GM21529 (cell line): ENCODE measurements at regions not wholly inside any gene's neighbourhood (a gene's known extent, or its start where the extent isn't known, plus 50 kb on each side); places are given as distances from the start of the nearest gene placed in this dataset.

Experiments used
- ATAC-seq: cut with Tn5 transposase; IDR thresholded peaks from one replicate; pipeline ENCODE4 v1.9.1; 2021; ENCODE audit not compliant: unreplicated experiment

DNA sequence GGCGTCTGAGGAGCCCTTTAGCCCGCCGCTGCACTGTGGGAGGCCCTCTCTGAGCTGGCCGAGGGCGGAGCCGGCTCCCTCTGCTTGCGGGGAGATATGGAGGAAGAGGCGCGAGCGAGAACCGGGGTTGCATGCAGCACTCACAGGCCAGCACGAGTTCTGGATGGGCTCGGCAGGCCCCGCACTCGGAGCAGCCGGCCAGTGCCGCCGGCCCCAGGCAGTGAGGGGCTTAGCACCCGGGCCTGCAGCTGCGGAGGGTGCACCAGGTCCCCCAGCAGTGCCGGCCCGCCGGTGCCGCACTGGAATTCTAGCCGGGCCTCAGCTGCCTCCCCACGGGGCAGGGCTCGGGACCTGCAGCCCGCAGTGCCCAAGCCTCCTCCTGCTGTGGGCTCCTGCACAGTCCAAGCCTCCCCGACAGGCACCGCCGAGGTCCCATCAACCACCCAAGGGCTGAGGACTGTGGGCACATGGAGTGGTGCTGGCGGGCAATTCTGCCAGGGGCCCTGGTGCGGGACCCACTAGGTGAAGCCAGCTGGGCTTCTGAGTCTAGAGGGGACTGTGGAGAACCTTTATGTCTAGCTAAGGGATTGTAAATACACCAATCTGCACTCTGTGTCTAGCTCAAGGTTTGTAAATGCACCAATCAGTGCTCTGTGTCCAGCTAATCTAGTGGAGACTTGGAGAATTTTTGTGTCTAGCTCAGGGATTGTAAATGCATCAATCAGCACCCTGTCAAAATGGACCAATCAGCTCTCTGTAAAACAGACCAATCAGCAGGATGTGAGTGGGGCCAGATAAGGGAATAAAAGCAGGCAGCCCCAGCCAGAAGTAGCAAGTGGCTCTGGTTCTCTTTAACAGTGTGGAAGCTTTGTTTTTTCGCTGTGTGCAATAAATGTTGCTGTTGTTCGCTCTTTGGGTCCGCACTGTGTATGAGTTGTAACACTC, 329.7 kb upstream of the JARID2 start:
- ATAC-seq, result no peak

DNA sequence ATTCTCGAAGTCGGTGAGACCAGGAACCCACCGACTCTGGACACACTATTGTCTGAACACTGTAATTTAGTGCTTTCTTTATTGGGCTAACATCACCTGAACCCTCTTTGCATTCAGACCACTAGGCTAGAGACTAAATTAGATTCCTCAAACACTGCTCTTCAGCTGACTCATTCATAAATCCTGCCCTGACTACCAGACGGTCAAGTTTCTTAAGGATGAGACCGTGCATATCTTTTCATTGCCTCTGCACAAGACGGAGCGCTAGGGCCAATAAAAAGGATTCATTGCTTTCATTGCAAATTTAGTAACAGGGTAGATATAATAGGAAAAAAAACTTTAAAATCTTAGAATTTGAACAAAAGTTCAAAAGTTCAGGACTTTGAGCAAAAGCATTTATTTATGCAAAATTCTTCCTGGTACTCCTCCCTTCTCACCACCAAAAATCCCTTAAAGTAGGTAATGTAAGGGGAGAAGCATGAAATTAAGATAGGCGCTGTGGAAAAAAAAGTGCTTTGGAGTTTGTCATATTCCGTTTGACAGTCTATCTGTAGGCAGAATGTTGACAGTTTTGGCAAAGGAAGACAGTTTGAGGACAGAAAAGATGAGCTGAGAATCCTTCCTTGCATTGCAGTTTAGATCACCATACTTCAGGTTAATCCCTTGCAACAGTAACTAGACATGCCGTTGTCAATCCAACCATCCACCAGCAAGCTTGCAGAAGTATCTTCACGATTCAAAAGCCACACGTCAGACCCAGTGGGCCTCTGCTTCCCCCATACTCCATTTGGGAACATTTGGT, 328.6 kb upstream of the JARID2 start:
- no peak for ATAC-seq

DNA sequence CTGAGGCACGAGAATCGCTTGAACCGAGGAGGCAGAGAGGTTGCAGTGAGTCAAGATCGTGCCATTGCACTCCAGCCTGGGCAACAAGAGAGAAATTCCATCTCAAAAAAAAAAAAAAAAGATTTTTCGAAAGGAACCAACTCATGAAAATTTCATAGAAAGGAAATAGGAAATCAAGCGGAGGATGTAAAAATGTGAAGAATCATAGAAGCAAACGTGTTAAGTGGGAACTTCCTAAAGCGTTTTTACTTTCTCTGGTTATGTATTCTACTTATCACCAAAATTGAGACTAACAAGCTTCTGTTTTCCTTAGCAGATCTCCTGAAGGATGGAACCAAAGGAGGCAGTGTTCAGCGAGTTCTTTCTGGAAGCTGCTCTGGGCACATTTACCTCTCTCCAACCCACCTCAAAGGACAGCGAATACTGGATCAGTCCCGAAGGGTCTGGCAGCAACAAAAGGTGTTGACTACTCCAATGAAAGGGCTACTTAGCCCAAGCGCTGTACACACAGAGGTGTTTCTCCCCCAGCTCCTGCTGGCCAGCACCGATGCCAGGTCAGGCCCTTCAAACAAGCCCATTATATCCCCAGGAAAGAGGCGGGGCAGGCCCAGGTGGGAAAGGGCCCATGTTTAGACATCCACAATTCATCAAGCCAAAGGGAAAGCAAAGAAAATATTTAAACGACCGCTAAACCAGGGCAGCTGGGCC, 327.5 kb upstream of the JARID2 start:
- ATAC-seq, result no peak

DNA sequence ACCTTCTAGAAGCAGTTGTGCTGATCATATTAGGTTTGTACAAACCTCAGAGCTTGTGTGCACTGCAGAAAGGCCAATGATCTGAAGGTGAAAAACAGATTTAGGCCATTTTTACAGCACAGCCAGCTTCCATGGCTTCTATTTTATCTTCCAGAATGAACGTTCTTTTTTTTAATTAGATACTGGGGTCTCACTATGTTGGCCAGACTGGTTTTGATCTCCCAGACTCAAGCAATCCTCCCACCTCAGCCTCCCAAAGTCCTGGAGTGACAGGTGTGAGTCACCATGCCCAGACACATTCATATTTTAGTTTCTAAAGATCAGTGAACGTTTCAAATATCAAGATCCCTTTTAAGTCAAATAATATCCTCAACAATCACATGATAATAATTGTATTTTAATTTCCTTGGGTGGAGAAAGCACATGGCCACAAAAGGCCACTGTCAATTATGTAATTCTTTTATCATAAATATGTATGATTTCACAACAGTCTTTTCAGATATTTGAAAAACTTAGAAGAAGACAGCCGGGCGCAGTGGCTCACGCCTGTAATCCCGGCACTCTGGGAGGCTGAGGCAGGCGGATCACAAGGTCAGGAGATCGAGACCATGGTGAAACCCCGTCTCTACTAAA, 326.7 kb upstream of the JARID2 start:
- ATAC-seq, result no peak

DNA sequence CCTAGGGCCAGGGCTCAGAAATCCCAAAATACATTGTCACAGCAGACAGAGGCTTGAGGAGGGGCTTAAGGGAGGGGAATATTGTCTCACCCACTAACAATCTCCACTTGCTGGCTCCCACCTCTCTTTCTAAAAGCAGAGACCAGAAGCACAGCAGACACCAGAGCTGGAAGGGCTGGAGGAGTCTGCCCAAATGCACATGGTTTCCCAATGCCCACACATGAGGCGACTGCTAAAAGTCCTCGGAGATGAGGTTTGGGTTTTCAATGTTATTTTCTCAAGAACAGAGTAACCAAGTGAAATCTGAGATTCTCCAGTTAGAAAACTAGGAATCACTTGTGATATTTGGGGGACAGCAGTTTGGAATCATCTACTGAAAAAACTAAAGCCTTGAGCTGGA, 325.6 kb upstream of the JARID2 start:
- no peak for ATAC-seq

DNA sequence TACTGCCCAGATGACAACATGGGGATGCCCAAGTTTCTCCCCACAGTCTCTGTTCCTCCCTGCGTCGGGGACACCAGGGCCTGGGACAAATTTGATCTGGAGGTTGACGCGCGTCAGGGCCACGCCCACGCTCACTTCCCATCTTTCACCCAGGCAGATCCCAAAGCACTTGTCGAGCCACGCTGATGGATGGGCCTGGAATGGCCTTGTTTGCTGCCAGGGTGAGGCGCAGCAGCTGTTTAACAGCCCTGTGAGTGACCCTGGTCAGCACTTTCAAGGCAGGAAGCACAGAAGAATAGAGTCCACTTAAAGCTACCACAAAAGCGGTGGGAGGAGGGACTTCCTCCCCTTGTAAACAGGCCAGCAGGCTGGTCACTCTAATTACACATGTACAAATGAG, 324.7 kb upstream of the JARID2 start:
- no peak for ATAC-seq

DNA sequence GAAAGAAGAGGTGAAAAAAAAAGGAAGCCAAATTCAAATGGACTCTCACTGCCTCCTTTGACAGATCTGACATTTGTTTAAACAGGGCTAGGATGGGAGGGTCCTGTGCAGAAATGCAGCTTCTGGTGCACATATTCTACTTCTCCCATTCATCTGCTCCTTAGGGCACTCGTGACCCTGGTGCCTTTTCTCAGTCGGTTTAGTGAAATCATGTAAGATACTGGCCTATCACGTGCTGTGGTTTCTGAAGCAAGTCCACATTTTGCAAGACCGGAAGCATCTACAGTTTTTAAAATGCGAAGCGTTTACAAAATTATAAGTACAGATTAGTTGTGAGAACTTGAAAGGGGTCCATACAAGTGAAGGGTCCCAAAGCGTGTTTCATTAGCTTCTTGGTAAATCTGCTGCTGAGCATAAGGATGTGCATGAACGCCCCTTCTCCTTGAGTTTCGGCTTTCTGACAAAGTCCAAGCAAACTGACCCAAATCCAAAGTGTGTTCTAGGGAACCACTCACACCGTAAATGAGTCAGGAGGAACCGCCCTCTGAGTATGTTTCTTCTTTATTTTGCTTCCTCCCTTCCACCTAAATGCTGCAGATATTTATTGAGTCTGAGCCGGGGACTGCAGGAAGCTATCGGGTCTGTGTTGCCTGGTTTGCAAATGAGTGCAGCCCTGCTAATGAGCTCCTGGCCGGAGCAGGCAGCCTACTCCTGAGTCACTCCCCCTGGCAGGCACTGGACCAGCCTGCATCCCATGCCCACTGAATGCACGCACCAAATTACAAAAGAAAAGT, 323.8 kb upstream of the JARID2 start:
- no peak for ATAC-seq

DNA sequence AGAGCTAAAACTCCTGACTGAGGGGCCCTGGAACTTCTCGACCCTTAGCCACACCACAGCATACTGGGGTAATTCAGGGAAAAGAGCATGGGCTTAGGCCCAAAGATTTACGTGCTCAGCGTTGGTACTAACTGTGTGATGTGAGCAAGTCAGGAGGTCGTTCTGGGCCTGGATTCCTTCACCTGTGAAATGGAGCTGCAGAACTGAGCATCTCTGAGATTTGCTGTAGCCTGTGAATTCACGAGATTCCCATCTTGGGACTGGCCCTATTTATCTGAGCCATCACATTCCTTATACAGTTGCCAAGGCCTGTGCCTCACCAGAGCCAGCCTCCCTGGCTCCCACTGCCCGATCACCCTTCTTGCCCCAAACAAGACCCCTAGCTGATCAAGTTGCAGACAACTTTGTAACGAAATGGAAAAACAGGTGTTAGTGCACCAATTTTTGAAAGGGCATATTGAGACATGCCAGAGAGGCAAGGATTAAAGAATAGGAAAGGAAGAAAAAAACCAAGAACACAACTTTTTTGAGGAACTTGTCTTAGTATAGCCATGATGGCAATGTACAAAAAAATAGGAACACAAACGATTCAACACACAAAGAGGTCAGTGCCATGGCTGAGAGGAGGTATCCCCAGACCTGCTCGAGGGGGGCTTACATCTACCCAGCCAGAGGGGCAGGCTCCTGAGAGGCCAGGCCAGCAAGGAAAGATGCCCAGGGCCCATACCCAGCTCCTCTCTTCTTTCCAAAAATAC, 323.0 kb upstream of the JARID2 start:
- ATAC-seq, result no peak

DNA sequence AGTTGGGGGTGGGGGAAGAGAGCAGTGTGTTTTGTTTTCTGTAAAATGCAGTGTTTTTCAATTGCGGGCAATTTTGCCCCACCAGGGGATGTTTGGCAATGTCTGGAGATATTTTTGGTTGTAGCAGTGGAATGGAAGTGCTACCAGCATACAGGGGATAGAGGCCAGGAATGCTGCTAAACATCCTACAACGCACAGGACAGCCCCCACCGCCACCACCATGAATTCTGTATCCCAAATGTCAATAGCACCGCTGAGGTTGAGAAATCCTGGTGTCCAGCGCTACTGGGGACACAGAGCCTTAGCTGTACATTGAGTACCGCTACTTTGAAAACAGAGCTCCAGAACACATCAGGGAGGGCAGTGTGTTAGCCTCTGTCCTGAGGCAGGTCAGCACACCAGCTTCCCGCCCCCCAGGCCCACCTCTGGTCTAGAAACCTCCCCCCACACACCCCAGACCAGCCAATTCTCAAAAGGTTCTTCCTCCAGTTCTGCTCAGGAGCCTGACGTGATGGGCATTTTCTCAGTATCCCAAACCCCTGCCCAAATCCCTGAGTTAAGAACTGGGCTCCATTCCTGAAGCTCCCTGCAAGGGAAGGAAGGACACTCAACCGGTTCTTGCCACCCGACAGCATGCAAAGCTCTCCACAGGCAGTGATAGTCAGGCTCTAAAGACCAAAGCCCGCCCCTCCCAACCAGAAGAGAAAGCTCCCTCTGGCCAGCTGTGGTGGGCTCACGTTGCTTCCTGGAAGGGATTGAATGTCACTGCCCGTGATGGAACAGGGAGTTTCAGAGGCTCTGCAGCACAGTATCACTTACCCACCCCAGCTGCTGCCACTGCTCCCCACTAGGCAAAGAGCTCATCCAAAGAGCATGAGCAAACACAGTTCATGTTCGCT, 321.5 kb upstream of the JARID2 start:
- ATAC-seq, result no peak

DNA sequence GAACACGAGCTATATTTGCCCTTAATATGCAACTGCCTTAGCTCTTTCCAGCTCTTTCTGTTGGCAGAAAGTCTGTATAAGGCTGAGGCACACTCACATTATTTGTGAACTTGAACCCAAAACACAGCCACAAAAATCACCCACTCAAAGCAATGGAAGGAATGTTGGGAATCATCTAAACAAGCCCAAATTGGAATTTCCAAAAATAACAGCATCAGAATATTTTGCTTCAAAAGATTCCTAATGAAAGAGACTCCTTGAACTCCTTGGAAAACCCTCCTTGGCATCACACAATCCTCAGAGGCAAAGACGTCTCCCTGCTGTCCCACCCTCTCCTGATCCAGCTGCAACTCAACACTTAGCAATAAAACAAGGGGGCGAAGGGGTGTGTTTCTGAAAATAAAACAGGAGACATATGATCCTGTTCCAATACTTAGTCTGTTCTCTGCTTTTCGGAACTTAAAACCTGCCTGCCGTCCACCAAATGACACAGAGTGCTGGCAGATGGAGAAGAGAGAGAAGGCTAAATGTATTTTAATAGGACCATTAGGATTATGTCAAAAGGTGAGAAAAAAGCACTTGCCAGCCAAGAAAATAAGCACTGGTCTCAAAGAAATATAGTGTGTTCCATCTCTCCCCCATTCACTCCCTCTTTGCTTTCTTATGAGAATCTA, 320.7 kb upstream of the JARID2 start:
- no peak for ATAC-seq

DNA sequence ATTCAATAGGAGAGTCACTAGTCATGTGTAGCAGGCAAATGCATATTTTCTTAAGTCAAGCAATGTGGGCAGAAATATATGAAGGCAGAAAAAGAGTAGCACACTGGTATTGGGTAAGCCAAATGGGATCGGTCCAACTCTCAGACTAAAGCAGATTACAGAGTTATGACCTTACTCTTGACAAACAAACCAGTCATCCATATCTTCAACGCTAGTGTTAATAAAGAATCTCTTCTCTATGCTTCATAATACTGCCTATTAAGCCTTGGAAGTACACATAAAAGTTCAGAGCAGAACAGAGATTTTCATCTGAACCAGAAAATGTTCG, 320.2 kb upstream of the JARID2 start:
- no peak for ATAC-seq

DNA sequence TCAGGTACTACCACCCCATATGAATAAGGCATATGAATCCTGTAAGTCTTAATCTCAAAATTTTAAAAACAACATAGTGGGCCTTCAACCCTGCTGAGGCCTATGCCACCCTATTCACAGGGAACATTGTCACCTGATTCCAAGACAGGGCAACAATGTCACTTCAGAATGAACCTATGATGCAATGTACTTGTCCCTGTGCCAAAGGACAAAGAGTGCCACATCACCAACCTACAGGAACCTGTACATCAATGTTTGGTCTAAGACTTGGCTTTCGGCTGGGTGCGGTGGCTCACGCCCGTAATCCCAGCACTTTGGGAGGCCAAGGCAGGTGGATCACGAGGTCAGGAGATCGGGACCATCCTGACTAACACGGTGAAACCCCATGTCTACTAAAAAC, 318.5 kb upstream of the JARID2 start:
- ATAC-seq, result no peak

DNA sequence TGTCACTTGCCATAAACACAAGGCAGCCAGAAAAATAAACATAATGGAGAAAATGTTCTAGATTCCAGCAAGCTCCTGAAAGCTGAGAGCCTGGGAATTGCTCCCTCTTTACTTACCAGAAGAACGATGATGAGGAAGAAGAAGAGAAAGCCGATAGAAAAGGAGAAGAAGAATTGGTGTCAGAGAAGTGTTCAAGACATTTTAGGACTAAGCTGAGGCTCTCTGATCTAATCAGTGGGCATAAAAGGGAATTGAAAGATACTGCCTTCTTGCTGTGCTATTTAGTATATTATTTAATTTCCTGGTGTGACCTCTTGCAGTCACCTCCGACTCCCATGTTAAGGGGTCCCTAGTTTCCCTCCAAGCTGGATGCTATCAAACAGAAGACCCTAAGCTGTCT, 316.6 kb upstream of the JARID2 start:
- no peak for ATAC-seq

DNA sequence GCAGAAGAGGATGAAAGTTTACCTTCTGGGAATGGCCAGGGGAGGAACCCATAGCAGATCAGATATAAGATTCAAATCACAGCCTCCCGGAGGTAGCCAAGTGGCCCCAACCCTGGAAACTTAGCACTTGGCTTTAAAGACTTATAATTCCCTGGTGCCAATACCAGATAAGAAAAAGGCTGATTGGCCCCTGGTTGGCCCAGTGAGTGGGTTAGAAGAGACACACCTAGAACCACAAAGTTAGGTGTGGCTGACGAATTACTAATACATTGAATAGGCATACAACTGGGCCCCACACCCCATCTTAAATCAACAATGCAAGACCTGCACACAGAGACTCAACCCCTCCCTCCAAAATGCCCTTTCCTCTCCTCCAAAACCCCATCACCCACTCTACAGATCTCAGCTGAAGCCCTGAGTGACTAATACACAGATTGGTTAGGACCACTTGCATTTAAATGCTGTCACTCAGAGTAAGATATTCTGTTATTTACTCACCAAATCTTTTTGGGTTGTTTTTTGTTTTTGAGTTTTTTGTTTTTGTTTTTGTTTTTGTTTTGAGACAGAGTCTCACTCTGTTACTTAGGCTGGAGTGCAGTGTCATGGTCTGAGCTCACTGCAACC, 315.4 kb upstream of the JARID2 start:
- ATAC-seq, result no peak

DNA sequence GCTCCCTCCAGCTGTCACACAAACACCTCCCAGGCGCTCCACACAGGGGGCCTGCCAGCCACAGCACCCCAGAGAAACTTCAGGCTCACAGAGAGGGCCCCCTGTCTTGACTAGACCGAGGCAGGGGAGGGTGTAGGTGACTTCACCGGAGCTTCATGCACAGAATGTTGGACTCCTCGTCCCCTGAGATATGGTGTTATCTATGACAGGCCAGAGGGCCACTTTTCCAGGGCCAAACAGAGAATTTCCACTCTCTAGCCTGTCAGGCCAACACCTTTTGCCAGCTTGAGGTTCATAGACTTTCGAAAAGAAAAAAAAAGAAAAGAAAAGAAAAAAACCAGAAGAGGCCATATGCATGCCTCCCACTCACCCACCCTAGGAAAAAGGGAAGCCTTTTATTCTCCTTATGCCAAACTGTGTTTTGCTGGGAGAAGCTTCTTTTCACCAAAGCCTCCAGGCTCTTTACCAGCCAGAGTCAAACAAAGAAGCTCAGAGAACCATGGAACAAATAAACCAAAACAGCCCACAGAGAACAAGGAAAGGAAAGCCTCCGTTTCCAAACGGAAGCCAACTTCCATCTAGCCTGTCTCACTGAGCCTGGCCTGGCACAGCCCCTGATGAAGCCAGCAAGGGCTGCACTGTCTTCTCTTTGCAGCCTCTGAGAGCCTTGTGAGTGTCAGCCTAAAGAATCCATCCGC, 313.2 kb upstream of the JARID2 start:
- ATAC-seq, result no peak

DNA sequence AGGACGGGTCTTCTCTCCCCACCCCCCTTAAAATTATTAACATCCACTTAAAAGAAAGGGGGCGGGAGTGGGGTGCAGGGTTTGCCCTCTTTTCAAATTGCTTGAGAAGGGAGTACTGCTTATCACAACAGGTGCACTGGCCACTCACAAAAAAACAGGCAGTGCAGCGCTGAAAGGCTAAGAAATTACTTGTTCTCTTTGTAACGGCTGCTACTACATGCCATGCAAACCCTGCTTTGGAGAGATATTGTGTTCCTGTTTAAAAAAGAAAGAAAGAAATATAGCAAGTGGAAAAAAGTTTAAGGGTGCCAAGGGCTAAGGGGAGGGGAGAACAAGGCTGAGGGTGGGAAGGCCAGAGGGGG, 312.7 kb upstream of the JARID2 start:
- ATAC-seq, result no peak

DNA sequence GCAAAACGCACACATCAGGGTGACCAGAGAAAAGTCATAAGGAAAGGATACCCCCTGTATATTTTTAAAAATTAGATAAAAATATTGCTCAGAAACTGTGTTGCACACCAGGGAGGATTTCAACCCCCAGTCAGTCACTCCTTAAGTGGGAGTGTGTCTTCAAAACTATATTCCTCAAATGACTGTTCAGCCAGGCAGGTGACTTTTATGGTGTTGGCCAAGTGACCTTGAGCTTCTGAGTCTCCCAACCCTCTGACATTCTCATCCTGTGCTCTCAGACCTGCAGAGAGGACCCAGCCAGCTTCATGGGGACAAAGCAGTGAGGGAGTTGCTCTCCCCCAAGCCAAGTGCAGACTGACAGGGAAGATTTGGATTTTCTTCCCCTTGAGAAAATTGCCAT, 311.9 kb upstream of the JARID2 start:
- no peak for ATAC-seq
